ENCODE measurements at regions not wholly inside any gene's neighbourhood (a gene's known extent, or its start where the extent isn't known, plus 50 kb on each side); places are given as distances from the start of the nearest gene placed in this dataset.
A peak's percentile ranks its signal among the peaks of the same experiment; 100 is the strongest.

- DNase-seq (ENCODE audit: extremely low read depth in 1 of 4, low spot score in 3 of 4): peak in 2 of 4 experiments; percentile 47 to 54
- TF ChIP-seq FOSL1 (tag; conservative IDR thresholded peaks at IDR 0.05) (0 out of 2 replicates have a peak, but pooled peaks have one; percentile 30), EHMT2 (IDR thresholded peaks at IDR 0.05) (peak; percentile 54; the same call in 1 of the 2 replicates), YY1 (IDR thresholded peaks at IDR 0.05; ENCODE audit: borderline replicate concordance in 1 of 3, control insufficient read depth in 1 of 3, extremely low read depth in 1 of 3, insufficient read depth in 3 of 3, insufficient read length in 1 of 3, insufficient replicate concordance in 2 of 3, low read depth in 1 of 3, low read length in 2 of 3) (peak; percentile 31 to 90 (median 46)), PRDM10 (IDR thresholded peaks at IDR 0.05; ENCODE audit: partially characterized antibody) (no peak), ZBTB12 (CRISPR knock-in tag; IDR thresholded peaks at IDR 0.05) (peak; percentile 72), ZBTB9 (CRISPR knock-in tag; IDR thresholded peaks at IDR 0.05) (no peak), ZNF707 (CRISPR knock-in tag; conservative IDR thresholded peaks at IDR 0.05) (no peak), USF1 (CRISPR knock-in tag; IDR thresholded peaks at IDR 0.05) (peak; percentile 81), CREB1 (IDR thresholded peaks at IDR 0.05) (peak; percentile 84), CREB1 (CRISPR knock-in tag; IDR thresholded peaks at IDR 0.05) (peak; percentile 67), BCOR (IDR thresholded peaks at IDR 0.05) (no peak), SRF (CRISPR knock-in tag; IDR thresholded peaks at IDR 0.05) (no peak), KLF6 (CRISPR knock-in tag; IDR thresholded peaks at IDR 0.05; ENCODE audit: borderline replicate concordance) (no peak), JUND (IDR thresholded peaks at IDR 0.05; ENCODE audit: borderline replicate concordance, low read depth, low read length) (peak; percentile 22; the same call in 1 of the 2 replicates), JUND (tag; IDR thresholded peaks at IDR 0.05; ENCODE audit: borderline replicate concordance, low read depth, low read length) (0 out of 3 replicates have a peak, but pooled peaks have one; percentile 28), E2F3 (CRISPR knock-in tag; IDR thresholded peaks at IDR 0.05) (no peak)
These were observed 148.0 kb downstream of the KCNJ12 start for GRCh38 chr17:21524211-21524591.

More at GRCh38 chr17:21524211-21524591, 148.0 kb downstream of the KCNJ12 start:
- Histone ChIP-seq H3K27ac (ENCODE audit: extremely low read depth, low read depth, low read length) (no peak overlapping the region), H3K9ac (ENCODE audit: insufficient read depth in 1 of 2, low read depth in 2 of 2, low read length in 2 of 2) (no peak overlapping the region), H4K20me1 (replicated peaks; ENCODE audit: control insufficient read depth, insufficient read depth, low read length) (no peaks in the 10 kb centered on the region), H2AFZ (ENCODE audit: low read depth, low read length) (peak overlapping the region; percentile 90), H3K79me2 (ENCODE audit: control insufficient read depth, insufficient read depth, low read length) (no peaks in the 10 kb centered on the region), H3K36me3 (ENCODE audit: control insufficient read depth, insufficient read depth, low read length) (no peaks in the 10 kb centered on the region), H3K4me1 (replicated peaks in 1 of 2; ENCODE audit: control insufficient read depth in 2 of 2, insufficient read depth in 2 of 2, low read length in 2 of 2) (peaks cover 0 to 3% of the 10 kb centered on the region in 2 experiments; a peak in 2 of 5 replicates), H3K4me2 (ENCODE audit: insufficient read depth, low read length) (peak overlapping the region; percentile 68), H3K9me3 (replicated peaks; ENCODE audit: control insufficient read depth, insufficient read depth, low read depth, low read length) (no peaks in the 10 kb centered on the region), H3K27me3 (ENCODE audit: control insufficient read depth in 2 of 2, insufficient read depth in 2 of 2, low read length in 2 of 2) (peaks cover 0 to 6% of the 10 kb centered on the region in 2 experiments; a peak in 2 of 5 replicates), H3K9me1 (ENCODE audit: control insufficient read depth, insufficient read depth, low read length) (no peaks in the 10 kb centered on the region), H3K4me3 (no peak overlapping the region; the same call in 1 of the 2 replicates)
- ATAC-seq (peak; percentile 91), FAIRE-seq (peak; percentile 61)
- intact Hi-C loops (cut with micrococcal nuclease): loop anchor here (10.0 kb wide), 1 partner anchor 71 kb away; no protein-coding TSS in a partner anchor
- no TSS peak for BruUV-seq (replicated peaks)
- in situ Hi-C loops (cut with MboI): no loop called here
- WGBS (ENCODE audit: insufficient coverage, low coverage, missing lambda C conversion rate): 13% methylated on average over 12 of the region's 12 CpGs
- CTCF ChIA-PET (ENCODE audit: low intra/inter-chr PET ratio): no interaction called here
- POLR2A ChIA-PET: interaction anchor here (1.5 kb wide), 1 partner anchor 11 kb away, joined by 7 read pairs; no protein-coding TSS in a partner anchor
